Ovary (tissue), 3 donors: ENCODE measurements at regions not wholly inside any gene's neighbourhood (a gene's known extent, or its start where the extent isn't known, plus 50 kb on each side); places are given as distances from the start of the nearest gene placed in this dataset.

ENCODE experiments used
- POLR2A ChIP-seq: fragments of 450-650 bp; IDR thresholded peaks from one replicate; pipeline ENCODE4 v1.6.1; 2017; ENCODE audit warnings: antibody characterized with exemption, mild to moderate bottlenecking, moderate library complexity
- TF ChIP-seq, protein P1 (sequence below), 3 donors: fragments of 450-650 bp in 2 of 3; fragments of 200-600 bp in 1 of 3; IDR thresholded peaks; one replicate each; pipeline versions ENCODE4 v1.5.1 to v1.8.0; 2016 to 2022; ENCODE audit warnings: antibody characterized with exemption in 3 of 3, mild to moderate bottlenecking in 1 of 3
- donor health status: DM: no; HTN: no; CAD: no.

DNA sequence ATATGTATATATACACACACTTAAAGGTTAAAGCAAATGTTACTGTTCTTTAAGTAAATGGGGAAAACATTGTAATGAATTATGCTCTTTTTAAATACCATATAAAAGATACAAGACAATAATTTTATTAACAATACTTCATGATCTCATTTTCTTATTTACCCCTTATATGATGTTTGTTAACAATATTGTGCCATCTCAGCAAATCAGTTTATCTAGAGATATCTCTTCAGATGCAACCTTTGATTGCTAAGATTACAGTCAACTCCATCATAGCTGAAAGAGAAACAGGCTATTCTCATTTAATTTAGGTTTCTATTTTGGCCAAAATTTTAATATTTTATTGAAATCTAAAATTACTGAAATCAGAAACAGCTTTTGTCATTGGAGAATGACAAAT lies 197.9 kb downstream of the CALCRL start:
- TF ChIP-seq POLR2A, result no peak
- TF ChIP-seq, protein P1, sequence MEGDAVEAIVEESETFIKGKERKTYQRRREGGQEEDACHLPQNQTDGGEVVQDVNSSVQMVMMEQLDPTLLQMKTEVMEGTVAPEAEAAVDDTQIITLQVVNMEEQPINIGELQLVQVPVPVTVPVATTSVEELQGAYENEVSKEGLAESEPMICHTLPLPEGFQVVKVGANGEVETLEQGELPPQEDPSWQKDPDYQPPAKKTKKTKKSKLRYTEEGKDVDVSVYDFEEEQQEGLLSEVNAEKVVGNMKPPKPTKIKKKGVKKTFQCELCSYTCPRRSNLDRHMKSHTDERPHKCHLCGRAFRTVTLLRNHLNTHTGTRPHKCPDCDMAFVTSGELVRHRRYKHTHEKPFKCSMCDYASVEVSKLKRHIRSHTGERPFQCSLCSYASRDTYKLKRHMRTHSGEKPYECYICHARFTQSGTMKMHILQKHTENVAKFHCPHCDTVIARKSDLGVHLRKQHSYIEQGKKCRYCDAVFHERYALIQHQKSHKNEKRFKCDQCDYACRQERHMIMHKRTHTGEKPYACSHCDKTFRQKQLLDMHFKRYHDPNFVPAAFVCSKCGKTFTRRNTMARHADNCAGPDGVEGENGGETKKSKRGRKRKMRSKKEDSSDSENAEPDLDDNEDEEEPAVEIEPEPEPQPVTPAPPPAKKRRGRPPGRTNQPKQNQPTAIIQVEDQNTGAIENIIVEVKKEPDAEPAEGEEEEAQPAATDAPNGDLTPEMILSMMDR (IDR thresholded peaks at IDR 0.05), result no peak
